Activated naive CD4-positive, alpha-beta T cell (primary cell): ENCODE measurements at regions not wholly inside any gene's neighbourhood (a gene's known extent, or its start where the extent isn't known, plus 50 kb on each side); places are given as distances from the start of the nearest gene placed in this dataset.

Source experiments
- DNase-seq, 4 experiments: peaks; one replicate each; lab custom pipeline; 2025; lab: John Stamatoyannopoulos, UW

DNA sequence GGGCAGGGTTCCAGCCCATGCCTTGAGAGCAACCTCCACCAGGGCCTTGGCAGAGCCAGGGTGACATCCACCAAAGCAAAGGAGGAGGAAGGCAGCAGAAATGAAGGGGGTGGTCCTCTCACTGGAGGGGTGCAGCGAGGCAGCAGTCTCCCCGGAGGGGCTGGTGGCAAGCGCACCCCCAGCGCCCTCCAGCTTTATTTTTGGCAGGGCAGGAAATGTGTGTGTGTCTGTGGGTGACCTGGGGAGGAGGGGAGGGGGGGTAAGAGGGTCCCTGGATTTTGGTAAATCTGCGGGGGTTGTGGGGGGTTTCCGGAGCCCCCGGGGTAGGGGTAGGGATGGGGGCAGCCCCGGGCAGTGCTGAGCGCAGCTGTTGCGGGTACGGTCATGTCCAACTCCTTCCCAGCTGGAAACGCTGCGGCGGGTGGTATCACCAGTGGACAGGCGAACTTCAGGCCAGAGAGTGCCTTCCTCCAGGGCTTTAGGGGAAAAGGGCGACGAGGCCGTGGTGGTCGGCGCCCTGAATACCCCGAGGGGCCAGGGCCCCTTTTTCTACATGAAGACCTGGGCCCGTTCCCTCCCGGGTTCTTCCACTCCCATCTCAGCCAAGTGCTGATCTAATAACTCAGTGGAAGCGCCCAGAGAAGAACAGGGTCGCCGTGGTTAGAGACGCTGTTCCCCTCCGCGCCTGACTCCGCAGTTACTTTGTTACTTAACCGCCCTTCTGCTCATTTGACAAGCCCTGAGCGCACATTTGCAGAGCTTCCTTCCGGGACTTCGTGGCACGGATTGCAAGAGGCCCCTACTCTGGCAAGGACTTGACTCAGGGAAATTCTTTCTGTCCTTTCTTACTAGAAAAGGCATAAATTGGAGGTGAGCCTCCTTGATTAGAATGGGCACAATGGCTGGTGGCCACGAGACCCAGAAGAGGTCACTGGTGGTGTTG is 55.2 kb downstream of the FOS start:
- DNase-seq = peak in 2 of 4 experiments; percentile 22 to 38

DNA sequence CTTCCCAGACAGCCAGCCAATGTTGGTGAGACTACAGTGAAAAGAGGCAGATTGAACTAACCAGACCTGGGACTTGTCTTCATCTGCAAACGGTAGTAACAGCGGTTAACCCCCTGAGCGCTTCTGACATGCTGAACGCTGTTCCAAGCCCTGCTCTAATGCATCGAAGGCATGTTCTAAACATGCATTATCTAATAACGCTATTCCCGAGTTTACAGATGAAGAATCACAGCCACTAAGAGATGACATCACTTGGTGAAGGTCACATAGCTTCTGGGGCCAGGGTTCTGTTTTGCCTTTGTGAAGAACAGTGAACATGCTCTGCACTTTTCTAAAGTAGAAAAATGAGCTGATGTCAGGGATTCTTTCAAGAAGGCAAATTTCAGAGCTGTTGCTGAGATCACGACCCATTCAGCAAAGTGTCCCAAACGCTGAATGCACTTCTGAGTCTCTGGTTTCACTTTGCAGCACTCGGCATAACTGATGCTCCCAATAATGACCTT is 56.0 kb downstream of the FOS start:
- no peak for DNase-seq

DNA sequence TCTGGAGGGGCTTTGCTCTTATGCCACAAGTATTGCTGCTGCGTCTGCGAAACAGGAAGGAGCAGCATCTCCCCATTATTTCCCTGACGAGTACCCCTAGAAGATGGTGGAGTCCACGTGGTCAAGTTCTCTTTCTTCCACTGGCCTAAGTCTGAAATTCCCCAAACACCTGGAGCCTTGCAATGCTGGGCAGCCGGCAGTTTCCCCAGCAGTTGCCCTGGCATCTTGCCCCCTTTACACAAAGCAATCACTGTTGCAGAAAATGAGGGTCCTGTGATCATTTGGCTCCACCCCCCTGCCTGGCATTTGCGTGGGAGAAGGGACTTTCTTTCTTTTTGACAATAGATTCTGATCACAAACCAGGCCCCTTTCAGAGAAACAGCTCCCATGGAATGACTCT is 56.9 kb downstream of the FOS start:
- DNase-seq = no peak

DNA sequence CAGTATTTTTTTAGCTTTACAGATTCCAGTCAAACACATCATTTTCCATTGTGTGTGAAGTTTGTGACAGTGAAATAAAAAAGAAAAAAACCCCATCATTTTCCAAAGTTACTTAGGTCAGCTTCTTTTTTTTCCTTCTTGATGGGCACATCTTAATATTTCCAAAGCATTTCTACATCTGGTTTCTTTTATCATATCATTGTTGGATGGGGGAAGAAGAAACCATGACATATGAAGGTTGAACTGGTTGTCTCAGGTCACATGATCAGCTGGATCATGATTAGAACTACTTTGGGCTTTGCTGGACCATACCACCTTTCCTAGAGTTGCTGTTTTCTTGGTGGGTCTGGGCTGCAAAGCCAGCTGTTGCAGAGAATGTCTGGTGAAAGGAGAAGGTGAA is 59.8 kb downstream of the FOS start:
- no peak for DNase-seq

DNA sequence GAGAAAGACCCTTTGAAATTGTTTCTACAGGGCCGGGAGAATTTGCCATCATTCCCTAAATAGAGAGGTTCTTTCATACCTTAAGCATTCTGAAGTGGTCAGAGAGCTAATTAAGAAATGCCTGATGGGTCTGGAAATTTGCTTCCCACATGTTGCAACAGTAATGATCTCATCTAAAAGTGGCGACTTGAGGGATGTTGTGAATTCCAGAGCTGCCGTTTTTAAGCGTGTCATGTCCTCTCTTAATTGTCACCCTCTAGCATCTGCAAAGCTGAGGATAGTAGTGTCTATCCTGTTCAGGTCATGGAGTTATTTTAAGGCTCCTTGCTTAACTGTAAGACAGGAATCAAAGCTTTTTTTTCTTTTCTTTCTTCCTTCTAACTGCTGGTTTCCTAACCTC is 60.4 kb downstream of the FOS start:
- no peak for DNase-seq

DNA sequence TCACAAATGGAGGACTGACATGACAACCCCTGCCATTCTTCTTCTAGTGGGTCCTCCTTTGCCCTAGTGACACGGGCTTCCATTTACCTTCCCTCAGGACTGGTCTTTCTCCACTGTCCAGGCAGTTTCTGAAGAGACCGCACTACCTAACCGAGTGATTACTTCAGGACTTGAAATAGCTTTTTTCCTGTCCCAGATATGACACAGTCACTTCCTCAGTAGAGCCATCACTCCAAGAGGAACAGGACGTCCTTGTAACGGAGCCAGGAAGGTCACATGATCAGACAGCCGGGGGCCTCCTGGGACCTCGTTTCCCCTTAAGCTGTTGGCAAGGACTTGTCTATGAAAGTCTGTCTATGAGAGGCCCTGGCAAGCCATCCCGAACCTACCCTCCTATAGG is 62.3 kb downstream of the FOS start:
- no peak for DNase-seq

DNA sequence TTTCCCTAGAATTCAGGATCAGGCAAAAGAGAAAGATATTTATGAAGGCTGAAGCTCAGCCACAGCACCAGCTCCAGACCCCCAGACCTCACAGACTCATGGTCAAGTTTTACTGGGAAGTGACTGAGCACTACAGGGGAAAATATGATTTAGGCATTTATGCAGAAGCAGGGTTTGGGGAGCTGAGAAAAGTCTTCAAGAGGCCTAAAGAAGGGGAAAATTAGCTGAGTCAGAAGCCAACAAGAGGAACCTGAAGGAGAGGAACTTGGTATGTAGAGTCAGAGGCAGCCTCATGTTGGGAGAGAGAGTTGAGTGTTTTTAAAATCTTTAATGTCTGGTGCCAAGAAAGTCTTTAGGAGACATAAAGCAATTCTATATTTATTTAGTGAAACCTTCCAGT is 63.0 kb downstream of the FOS start:
- DNase-seq = no peak

DNA sequence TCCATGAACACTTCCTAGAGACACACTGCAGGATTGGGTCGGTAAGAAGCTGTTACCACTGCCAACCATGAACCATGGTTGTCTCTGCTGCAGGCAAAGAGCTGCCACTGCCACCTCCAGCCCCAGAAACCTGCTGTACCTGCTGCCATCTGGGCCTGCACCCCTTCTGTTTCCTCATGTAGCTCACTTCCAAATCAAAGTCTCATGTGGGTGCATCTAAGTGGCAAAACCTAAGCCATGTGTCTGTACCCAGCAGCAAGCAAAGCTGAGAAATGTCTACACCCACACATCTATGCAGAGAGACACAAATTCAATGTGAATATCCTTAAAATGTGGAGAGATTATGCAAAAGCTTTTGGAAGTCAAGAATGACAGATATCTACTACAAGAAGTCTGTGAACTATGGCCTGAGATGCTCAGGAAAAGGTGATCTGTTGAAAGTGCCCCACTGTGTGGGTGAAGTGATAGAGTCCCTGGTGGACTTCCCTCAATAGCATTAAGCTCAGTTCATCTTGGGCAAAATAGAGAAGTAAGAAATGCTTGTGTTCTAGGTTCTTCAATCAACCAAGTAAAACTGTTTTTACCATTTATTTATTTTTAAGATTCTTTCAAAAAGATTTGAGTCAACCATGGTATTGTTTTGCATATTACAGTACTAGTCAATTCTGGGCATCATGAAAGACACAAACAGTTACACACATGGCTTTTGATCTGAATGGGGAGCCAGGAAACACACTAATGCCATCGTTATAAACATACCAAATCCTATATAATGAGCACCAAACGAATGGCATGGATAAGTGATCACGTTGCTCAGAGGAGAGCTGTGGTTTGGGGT is 64.4 kb downstream of the FOS start:
- DNase-seq = no peak

DNA sequence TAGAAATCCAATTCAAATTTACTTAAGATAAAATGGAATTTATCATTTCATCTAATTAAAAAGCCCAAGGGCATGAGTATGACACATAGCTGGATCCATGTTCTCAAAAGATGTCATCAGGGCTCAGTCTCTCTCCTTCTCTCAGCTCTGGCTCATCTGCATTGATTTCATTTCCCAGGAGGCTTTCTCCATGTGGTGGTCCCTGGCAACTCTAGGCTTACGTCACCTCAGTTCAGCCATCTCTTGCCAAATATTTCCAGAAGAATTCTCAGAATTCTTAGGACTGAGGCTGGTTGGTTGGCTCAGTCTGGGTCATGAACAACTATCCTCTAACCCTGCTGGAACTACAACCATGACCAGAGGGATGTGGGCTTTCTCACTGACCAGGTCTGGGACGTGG is 65.3 kb downstream of the FOS start:
- no peak for DNase-seq

DNA sequence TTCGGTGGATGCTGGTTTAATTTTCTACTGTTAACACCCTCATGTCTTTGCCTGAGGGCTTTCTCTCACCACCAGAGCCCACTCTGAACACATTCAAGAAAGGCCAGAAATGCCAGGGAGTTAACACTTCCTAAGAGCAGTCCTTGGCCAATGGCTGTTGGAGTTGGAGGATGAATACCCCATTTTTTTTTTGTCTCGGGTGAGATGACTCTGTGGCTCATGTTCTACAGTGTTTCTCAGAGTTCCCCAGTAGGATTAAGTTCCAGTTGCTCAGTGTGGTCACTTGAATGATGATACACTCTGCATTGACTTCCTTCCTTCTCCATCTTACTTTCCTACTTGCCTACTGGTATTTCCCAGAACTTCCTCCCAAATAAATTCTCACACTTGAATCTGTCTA is 65.8 kb downstream of the FOS start:
- DNase-seq = no peak

DNA sequence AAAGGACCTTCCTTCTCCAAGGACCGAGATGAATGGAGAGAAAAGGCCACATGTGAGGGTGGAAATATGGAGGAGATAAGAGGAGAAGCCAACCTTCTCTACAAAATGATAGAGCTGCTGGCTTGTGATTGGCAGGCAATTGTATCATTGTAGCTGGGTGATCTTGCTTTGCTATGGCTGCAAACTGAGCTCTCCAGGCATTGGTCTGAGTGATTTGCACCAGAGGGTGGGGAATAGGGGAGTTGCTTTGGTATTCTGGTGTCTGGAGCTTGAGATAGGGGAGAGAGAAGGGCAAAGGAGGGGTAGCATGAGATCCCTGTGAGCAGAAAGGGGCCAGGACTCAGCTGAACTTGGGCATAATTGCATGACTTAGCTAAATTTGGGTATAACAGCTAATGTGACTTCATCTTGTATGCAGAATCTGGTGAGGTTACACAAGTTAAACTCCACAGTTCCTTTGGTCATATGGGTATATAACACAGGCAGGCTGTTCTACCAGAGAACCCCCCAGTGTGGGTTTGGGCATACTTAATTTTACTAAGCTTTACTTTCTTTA is 72.0 kb downstream of the FOS start:
- no peak for DNase-seq

DNA sequence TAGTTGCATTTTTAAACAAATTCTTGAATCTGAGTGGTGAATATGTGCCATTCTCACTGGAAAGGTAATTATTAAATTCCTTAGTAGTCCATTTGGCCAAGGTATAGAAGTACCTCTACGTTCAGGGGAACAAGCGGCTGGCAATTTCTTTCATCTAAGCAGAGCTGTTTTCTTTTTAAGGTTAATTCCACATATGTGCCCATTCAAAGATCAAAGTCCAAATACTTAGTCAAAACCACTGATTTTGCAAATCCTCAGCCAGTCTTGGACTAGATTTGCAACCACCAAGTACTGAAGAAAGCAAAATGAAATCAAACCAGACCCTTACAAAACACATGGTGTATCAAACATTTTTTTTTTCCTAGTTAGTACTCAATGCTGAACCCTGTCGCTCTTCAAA is 68.7 kb upstream of the JDP2 start:
- DNase-seq = no peak

DNA sequence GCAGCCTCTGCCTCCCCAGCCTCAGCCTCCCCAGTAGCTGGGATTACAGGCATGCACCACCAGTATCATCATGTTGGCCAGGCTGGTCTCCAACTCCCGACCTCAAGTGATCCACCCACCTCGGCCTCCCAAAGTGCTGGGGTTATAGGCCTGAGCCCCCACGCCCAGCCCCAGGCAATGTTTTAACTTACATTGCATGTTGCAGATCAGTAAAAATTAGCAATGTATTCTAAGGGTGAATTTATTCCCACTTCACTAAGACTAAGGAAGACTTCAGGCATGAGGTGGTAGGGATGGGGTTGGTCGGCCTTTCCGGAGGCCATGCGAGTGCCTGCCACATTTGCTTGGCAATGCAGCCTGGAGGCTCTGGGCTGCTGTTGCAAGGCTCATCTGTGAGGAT is 66.8 kb upstream of the JDP2 start:
- DNase-seq = no peak

DNA sequence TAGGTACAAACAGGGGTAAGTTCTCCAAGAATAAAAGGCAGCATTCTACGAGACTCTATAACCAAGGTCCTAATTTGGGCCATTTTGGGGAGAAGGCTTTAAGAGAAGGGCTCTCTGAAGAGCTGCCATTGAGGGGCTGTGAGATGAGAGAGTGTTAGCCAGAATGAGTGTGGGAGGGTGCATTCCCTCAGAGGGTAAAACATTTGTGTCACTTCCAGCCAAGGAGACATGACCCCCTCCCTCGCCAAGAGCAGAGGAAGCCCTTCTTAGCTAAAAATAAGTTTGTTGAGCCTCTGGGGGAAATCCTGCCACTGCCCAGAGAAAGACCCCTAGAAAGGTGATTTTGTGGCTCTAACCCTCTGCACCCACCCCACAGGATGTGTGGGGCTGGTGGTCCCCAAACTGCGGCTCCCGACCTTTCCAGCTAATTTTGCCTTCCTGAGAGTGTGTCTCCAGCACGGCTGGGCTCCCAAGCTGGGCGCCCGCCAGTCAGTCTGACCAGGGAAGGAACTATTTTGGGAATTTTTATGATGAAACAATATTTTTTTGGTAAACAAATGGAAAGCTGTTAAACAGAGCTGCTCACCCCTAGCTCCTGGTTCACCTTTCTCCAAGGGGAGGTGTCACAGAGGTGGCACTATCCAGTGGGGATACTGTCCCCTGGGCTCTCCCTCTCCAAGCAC is 65.9 kb upstream of the JDP2 start:
- DNase-seq = no peak

DNA sequence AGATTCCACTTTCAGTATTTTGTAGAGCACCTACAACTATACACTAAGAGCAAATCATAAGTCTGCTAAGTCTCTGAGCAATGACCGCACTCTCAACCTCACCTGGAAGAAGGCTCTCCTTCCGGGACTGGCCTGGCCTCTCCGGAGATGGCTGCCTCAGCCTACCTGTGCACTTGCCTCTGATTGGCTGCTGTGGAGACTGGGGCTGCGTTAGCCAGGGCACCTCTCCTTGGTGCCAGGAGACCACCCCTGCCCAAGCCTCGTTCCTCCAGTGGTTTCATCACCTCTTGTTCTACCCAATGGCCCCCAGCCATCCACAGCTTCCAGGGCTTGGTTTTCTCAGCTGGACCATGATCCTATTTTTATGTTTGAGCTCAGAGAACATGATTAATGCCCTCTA is 64.7 kb upstream of the JDP2 start:
- DNase-seq = no peak

DNA sequence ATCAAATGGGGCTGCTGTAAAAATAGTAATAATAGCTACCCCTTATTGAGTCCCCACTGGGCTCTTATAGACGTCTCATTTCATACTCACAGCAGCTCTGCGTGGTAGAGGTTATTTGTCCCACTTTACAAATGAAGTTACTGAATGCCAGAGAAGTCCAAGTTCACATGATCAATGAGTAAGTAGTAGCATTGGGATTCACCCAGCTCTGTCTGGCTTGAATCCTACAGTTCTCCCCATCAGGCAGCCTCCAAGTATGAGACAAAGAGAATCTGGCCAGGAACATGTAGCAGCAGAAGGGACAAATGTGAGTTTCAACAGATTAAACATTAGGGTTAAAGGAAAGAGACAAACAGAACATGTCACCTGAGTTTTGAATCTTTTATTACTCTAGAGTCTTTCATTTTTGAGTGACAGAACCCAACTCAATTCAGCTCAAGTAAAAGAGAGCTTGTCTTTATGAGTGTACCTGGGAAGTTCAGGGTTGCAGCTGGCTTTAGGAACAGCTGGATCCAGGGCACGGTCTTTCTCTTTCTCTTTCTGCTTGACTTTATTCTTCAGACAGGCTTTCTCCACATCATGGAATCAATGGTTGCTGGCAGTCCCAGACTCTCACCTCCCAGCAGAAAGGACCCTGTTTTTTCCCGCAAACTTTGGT is 64.1 kb upstream of the JDP2 start:
- DNase-seq = no peak

DNA sequence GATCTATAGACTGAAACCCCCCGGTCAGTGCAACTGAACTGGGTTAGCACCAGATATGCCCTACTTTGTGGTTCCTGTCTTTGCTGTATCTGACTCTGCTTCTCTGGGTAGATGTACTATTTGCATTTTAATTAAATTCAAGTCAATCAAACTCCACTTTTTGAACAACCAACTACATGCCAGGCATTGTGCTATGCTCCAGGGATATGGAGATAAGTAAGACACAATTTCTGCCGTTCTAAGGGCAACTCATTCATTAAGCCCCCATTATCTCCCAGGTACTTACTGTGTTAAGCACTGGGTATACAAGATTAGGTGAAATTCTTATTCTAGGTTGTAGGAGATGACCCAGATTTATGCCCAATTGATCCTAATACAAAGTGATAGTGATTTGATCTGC is 62.7 kb upstream of the JDP2 start:
- no peak for DNase-seq

DNA sequence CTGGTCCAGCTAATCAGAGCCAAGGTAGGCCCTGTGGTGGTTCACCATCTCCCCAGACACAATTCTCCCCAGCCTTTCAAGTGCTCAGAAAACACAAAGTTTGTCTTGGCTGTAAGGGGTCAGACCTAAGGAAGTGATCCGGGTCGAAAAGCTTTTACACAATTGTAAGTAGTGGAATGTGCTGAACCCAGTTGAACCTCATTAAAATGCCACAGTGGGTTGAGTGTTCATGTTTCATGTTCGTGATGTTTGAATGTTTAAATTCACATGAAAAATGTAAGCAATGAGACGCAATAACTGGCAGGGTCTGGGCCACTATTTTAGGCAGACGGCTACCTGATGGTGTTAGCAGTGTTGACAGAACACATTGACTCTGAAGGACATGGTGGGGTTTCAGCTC is 60.9 kb upstream of the JDP2 start:
- no peak for DNase-seq

DNA sequence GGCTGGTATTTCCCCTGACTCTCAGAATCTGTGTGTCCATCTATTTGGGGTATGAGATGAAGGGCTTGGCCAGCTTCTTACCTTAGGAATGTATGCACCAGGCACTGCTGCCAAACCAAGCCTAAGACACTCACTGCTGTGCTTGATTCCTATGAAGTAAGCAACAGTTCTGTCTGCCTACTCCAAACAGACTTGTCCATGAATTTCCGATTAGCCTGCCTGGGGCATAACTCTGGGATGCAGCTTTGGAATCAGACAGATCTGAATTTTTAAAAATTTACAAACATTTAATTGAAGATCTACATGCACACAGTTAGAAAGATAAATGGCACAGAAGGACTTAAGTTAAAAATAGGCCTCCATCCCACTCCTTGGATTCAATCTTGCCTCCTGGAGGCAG is 59.5 kb upstream of the JDP2 start:
- DNase-seq = no peak

DNA sequence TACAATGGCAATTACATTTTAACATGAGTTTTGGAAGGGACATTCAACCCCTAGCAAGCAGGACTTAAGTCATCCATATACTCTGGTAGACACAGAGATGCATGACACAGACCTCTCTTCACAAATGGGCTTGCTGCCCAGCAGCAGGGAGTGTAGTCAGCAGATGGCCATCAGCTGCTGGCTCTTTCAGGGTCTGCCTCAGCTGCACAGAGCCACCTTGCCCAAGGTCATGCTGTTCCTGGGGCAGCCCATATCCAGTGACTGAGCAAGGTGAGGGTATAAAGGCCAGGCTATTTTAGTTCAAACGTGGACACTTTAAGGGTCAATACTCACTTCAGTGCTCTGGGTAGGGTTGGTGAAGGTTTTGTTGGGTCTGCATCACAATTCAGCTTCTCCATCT is 58.3 kb upstream of the JDP2 start:
- no peak for DNase-seq

DNA sequence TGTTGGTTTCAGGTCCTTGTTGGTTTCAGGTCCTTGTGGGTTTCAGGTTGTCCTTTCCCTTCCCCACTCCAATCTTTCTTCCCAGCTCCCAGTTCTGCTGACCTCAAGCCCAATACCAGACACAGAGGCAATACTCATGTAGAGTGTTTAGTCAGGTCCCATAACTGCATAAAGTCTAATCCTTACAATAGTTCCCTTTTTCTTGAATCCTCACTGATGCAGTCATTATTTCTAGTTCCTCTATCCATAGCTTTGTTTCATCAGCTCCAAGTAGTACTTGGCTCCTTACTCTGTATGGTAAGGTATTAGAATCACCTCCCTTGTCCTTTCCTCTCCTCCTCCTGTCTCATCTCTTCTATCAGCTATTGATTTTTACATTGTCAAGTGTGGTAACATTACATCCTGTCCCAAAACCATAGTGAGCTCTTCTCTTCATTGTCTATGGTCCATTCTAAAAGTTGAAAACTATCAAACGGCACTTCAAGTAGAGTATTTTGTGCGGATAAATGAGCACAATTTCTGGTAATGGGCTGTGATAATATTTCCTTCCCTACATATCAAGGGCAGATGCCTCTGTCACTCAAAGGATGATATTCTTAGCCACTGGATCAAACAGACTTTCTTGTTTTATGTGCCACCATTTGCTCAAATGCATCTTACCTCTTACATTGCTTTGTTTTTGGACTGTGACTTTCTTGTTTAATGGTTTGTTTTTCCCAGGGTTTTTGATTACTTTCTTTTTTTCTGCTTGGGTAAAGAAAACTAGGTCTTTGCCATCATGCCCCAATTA is 57.2 kb upstream of the JDP2 start:
- no peak for DNase-seq
